RWPE1 (cell line): ENCODE measurements at regions not wholly inside any gene's neighbourhood (a gene's known extent, or its start where the extent isn't known, plus 50 kb on each side); places are given as distances from the start of the nearest gene placed in this dataset.

ENCODE experiments used
- CTCF ChIA-PET: fragments of 350-600 bp; sonication (Branson Sonifier 250); formaldehyde crosslinking; extraction: SDS; loops from one replicate; lab custom pipeline; 2021; lab: Yijun Ruan, JAX
- POLR2A ChIA-PET: fragments of 400-600 bp; formaldehyde crosslinking; extraction: SDS; loops from one replicate; lab custom pipeline; 2020; ENCODE audit warnings: antibody characterized with exemption; ENCODE audit not compliant: low non-redundant PET; lab: Yijun Ruan, JAX
- DNase-seq: peaks from one replicate; pipeline ENCODE4 v3.0.0; 2012; ENCODE audit warnings: low spot score
- H3K27ac ChIP-seq: fragments of 450-650 bp; 2 replicates; pipeline ENCODE4 v1.5.1; 2017
- CTCF ChIP-seq: fragments of 450-650 bp; conservative IDR thresholded peaks from 2 replicates; pipeline ENCODE4 v1.5.1; 2017; ENCODE audit warnings: low read depth, mild to moderate bottlenecking

- TF ChIP-seq CTCF: no peak
- ChIA-PET CTCF (interaction anchor here (1.2 kb wide), 1 partner anchor 226 kb away, joined by 4 read pairs; no protein-coding TSS in a partner anchor), POLR2A (interaction anchor here (0.7 to 1.0 kb wide), 2 partner anchors 114 to 237 kb away, joined by 3 to 5 read pairs; no protein-coding TSS in a partner anchor)
- H3K27ac ChIP-seq: peak overlapping the region; percentile 98
- no peak for DNase-seq
Observed at GRCh38 chr1:234725177-234726132, 115.5 kb upstream of the IRF2BP2 start.

GRCh38 chr1:234724516-234725176 lies 114.7 kb upstream of the IRF2BP2 start:
- POLR2A ChIA-PET: interaction anchor here (0.6 to 0.8 kb wide), 3 partner anchors 41 to 267 kb away, joined by 4 to 6 read pairs (median 4); partner anchors contain the start of gene IRF2BP2
- CTCF ChIA-PET: interaction anchor here (0.6 to 1.2 kb wide), 9 partner anchors 20 to 471 kb away, joined by 3 to 10 read pairs (median 6); no protein-coding TSS in a partner anchor
- peak overlapping the region; percentile 98 for H3K27ac ChIP-seq
- DNase-seq: no peak
- TF ChIP-seq CTCF: no peak

- ChIA-PET POLR2A (interaction anchor here (0.6 to 0.8 kb wide), 4 partner anchors 25 to 234 kb away, joined by 3 to 6 read pairs (median 4); no protein-coding TSS in a partner anchor), CTCF (interaction anchor here (0.6 to 1.1 kb wide), 2 partner anchors 65 to 169 kb away, joined by 3 to 4 read pairs; no protein-coding TSS in a partner anchor)
- TF ChIP-seq CTCF: no peak
- H3K27ac ChIP-seq: peak overlapping the region; percentile 98
- peak; percentile 94 for DNase-seq
Observed at GRCh38 chr1:234722904-234723720, 113.1 kb upstream of the IRF2BP2 start.

GRCh38 chr1:234722270-234722704 lies 112.3 kb upstream of the IRF2BP2 start:
- ChIA-PET POLR2A (interaction anchor here (0.8 kb wide), 1 partner anchor 25 kb away, joined by 4 read pairs; no protein-coding TSS in a partner anchor), CTCF (no interaction called here)
- TF ChIP-seq CTCF: no peak
- DNase-seq: no peak
- H3K27ac ChIP-seq: peak overlapping the region; percentile 98

- POLR2A ChIA-PET: no interaction called here
- CTCF ChIA-PET: no interaction called here
- no peak for DNase-seq
- no peak overlapping the region; the same call in 1 of the 2 replicates for H3K27ac ChIP-seq
- TF ChIP-seq CTCF: no peak
Observed at GRCh38 chr1:234721476-234722269, 111.7 kb upstream of the IRF2BP2 start.
